Fibroblast of lung (primary cell): ENCODE measurements at regions not wholly inside any gene's neighbourhood (a gene's known extent, or its start where the extent isn't known, plus 50 kb on each side); places are given as distances from the start of the nearest gene placed in this dataset.

ENCODE experiments used
- DNase-seq, 2 donors: peaks; one replicate each; pipeline versions ENCODE4 v3.0.0 to v3.0.0-alpha.2; 2010; ENCODE audit warnings: low read depth in 2 of 2
- H2AFZ ChIP-seq: 2 replicates; pipeline ENCODE4 v1.5.1; 2012; ENCODE audit warnings: low read length, control low read depth, inconsistent platforms
- H3K27ac ChIP-seq: 2 replicates; pipeline ENCODE4 v1.5.1; 2011; ENCODE audit warnings: low read length, control low read depth; ENCODE audit not compliant: insufficient read depth
- H3K27me3 ChIP-seq: 2 replicates; pipeline ENCODE4 v1.5.1; 2011; ENCODE audit warnings: mild to moderate bottlenecking, low read length; ENCODE audit not compliant: control insufficient read depth, insufficient read depth
- H3K36me3 ChIP-seq: 2 replicates; pipeline ENCODE4 v1.5.1; 2011; ENCODE audit warnings: low read length; ENCODE audit not compliant: control insufficient read depth, insufficient read depth
- H3K4me1 ChIP-seq: 2 replicates; pipeline ENCODE4 v1.5.1; 2011; ENCODE audit warnings: low read length; ENCODE audit not compliant: control insufficient read depth, insufficient read depth; ENCODE audit errors: extremely low read depth
- H3K4me2 ChIP-seq: 2 replicates; pipeline ENCODE4 v1.5.1; 2011; ENCODE audit warnings: low read length, control low read depth; ENCODE audit not compliant: insufficient read depth; ENCODE audit errors: extremely low read depth
- H3K4me3 ChIP-seq, 4 experiments: fragments of 200-600 bp in 1 of 4; sonication (generic) in 1 of 4; replicated peaks in 1 of 4; 2 replicates each; pipeline ENCODE4 v1.5.1; 2011 to 2016; ENCODE audit warnings: low read length in 4 of 4, low read depth in 3 of 4, mild to moderate bottlenecking in 3 of 4, control low read depth in 2 of 4, inconsistent platforms in 1 of 4, mixed read lengths in 1 of 4; ENCODE audit not compliant: insufficient read depth in 1 of 4; ENCODE audit errors: control extremely low read depth in 1 of 4
- H3K79me2 ChIP-seq: 2 replicates; pipeline ENCODE4 v1.5.1; 2012; ENCODE audit warnings: mild to moderate bottlenecking, low read length, inconsistent platforms; ENCODE audit not compliant: control insufficient read depth, insufficient read depth
- H3K9ac ChIP-seq: 2 replicates; pipeline ENCODE4 v1.5.1; 2011; ENCODE audit warnings: mild to moderate bottlenecking, low read length, control low read depth; ENCODE audit not compliant: insufficient read depth
- H3K9me3 ChIP-seq: 2 replicates; pipeline ENCODE4 v1.5.1; 2012; ENCODE audit warnings: low read depth, low read length; ENCODE audit not compliant: control insufficient read depth, insufficient read depth
- H4K20me1 ChIP-seq: 2 replicates; pipeline ENCODE4 v1.5.1; 2011; ENCODE audit warnings: low read length; ENCODE audit not compliant: control insufficient read depth, insufficient read depth; ENCODE audit errors: extremely low read depth
- CTCF ChIP-seq, 2 donors: IDR thresholded peaks in 1 of 2; conservative IDR thresholded peaks in 1 of 2; 1 replicate in 1 of 2; 2 replicates in 1 of 2; pipeline ENCODE4 v1.5.1; 2011 to 2012; ENCODE audit warnings: low read length in 2 of 2, control low read depth in 1 of 2, inconsistent platforms in 1 of 2, low read depth in 1 of 2, mild to moderate bottlenecking in 1 of 2
- EZH2 ChIP-seq: IDR thresholded peaks from 2 replicates; pipeline ENCODE4 v1.5.1; 2012; ENCODE audit warnings: low read length, control low read depth, mild to moderate bottlenecking; ENCODE audit errors: missing control alignments

GRCh38 chr17:15027853-15028252 is 237.3 kb downstream of the PMP22 start:
- no peak overlapping the region for H3K4me3 ChIP-seq
- TF ChIP-seq EZH2 (no peak), CTCF (conservative IDR thresholded peaks at IDR 0.05 in 1 of 2, IDR thresholded peaks at IDR 0.05 in 1 of 2; ENCODE audit: low read depth in 1 of 2, low read length in 2 of 2) (no peak)
- H3K27ac ChIP-seq = no peak overlapping the region

GRCh38 chr17:15026088-15026487 is 239.0 kb downstream of the PMP22 start:
- Histone ChIP-seq H3K36me3 (no peaks in the 10 kb centered on the region), H3K9me3 (no peaks in the 10 kb centered on the region), H3K4me2 (no peak overlapping the region), H3K4me1 (no peaks in the 10 kb centered on the region), H3K9ac (no peak overlapping the region), H3K27ac (no peak overlapping the region), H4K20me1 (no peaks in the 10 kb centered on the region), H3K27me3 (no peaks in the 10 kb centered on the region), H3K4me3 (no peak overlapping the region), H2AFZ (no peak overlapping the region), H3K79me2 (no peaks in the 10 kb centered on the region)
- DNase-seq = no peak
- TF ChIP-seq EZH2 (no peak), CTCF (conservative IDR thresholded peaks at IDR 0.05 in 1 of 2, IDR thresholded peaks at IDR 0.05 in 1 of 2; ENCODE audit: low read depth in 1 of 2, low read length in 2 of 2) (no peak)

More at GRCh38 chr17:15027853-15028252, 237.3 kb downstream of the PMP22 start:
- H2AFZ ChIP-seq = no peak overlapping the region
- no peak for DNase-seq
- H3K9ac ChIP-seq = no peak overlapping the region
- H3K79me2 ChIP-seq = no peaks in the 10 kb centered on the region
- H3K27me3 ChIP-seq = no peaks in the 10 kb centered on the region
- H3K36me3 ChIP-seq = no peaks in the 10 kb centered on the region
- no peaks in the 10 kb centered on the region for H4K20me1 ChIP-seq
- no peak overlapping the region for H3K4me2 ChIP-seq
- H3K9me3 ChIP-seq = no peaks in the 10 kb centered on the region
- no peaks in the 10 kb centered on the region for H3K4me1 ChIP-seq

GRCh38 chr17:15023589-15024336 is 241.4 kb downstream of the PMP22 start:
- H3K27ac ChIP-seq = no peak overlapping the region
- no peaks in the 10 kb centered on the region for H3K27me3 ChIP-seq
- no peak overlapping the region for H3K4me2 ChIP-seq
- no peak for DNase-seq
- H3K4me1 ChIP-seq = no peaks in the 10 kb centered on the region
- H3K36me3 ChIP-seq = no peaks in the 10 kb centered on the region
- no peaks in the 10 kb centered on the region for H3K9me3 ChIP-seq
- H2AFZ ChIP-seq = no peak overlapping the region
- no peaks in the 10 kb centered on the region for H3K79me2 ChIP-seq
- TF ChIP-seq EZH2 = no peak
- TF ChIP-seq CTCF (conservative IDR thresholded peaks at IDR 0.05 in 1 of 2, IDR thresholded peaks at IDR 0.05 in 1 of 2; ENCODE audit: low read depth in 1 of 2, low read length in 2 of 2) = no peak
- no peaks in the 10 kb centered on the region for H4K20me1 ChIP-seq
- no peak overlapping the region for H3K4me3 ChIP-seq
- no peak overlapping the region for H3K9ac ChIP-seq
